Panc1 (cell line): ENCODE measurements at regions not wholly inside any gene's neighbourhood (a gene's known extent, or its start where the extent isn't known, plus 50 kb on each side); places are given as distances from the start of the nearest gene placed in this dataset.

Experiments used
- POLR2AphosphoS5 ChIP-seq: IDR thresholded peaks from 2 replicates; pipeline ENCODE4 v1.6.1; 2012; ENCODE audit warnings: mild to moderate bottlenecking, low read depth, low read length, moderate library complexity
- REST ChIP-seq, 2 experiments: IDR thresholded peaks; 2 replicates each; pipeline ENCODE4 v1.6.1; 2011 to 2012; ENCODE audit warnings: low read depth in 2 of 2, control low read depth in 1 of 2, low read length in 1 of 2, mild to moderate bottlenecking in 1 of 2, moderate library complexity in 1 of 2; ENCODE audit not compliant: insufficient read depth in 1 of 2
- SIN3A ChIP-seq: IDR thresholded peaks from 2 replicates; pipeline ENCODE4 v1.6.1; 2012; ENCODE audit warnings: low read depth, mild to moderate bottlenecking, low read length, moderate library complexity, borderline replicate concordance; ENCODE audit not compliant: insufficient read depth
- TCF7L2 ChIP-seq: IDR thresholded peaks from 2 replicates; pipeline ENCODE4 v1.6.1; 2011; ENCODE audit warnings: mild to moderate bottlenecking, low read depth, low read length, inconsistent platforms
- TF ChIP-seq, protein P1 (sequence below): fragments of 450-650 bp; IDR thresholded peaks from 2 replicates; pipeline ENCODE4 v1.5.1; 2017; ENCODE audit warnings: mild to moderate bottlenecking

GRCh38 chr15:27690290-27690689, 408.8 kb downstream of the OCA2 start:
- TF ChIP-seq POLR2AphosphoS5 = no peak
- TF ChIP-seq, protein P1, sequence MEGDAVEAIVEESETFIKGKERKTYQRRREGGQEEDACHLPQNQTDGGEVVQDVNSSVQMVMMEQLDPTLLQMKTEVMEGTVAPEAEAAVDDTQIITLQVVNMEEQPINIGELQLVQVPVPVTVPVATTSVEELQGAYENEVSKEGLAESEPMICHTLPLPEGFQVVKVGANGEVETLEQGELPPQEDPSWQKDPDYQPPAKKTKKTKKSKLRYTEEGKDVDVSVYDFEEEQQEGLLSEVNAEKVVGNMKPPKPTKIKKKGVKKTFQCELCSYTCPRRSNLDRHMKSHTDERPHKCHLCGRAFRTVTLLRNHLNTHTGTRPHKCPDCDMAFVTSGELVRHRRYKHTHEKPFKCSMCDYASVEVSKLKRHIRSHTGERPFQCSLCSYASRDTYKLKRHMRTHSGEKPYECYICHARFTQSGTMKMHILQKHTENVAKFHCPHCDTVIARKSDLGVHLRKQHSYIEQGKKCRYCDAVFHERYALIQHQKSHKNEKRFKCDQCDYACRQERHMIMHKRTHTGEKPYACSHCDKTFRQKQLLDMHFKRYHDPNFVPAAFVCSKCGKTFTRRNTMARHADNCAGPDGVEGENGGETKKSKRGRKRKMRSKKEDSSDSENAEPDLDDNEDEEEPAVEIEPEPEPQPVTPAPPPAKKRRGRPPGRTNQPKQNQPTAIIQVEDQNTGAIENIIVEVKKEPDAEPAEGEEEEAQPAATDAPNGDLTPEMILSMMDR = no peak
- no peak for TF ChIP-seq REST (IDR thresholded peaks at IDR 0.05; ENCODE audit: insufficient read depth in 1 of 2, low read depth in 2 of 2, low read length in 1 of 2)
- TF ChIP-seq SIN3A = no peak
- no peak for TF ChIP-seq TCF7L2
